Keratinocyte (primary cell): ENCODE measurements at regions not wholly inside any gene's neighbourhood (a gene's known extent, or its start where the extent isn't known, plus 50 kb on each side); places are given as distances from the start of the nearest gene placed in this dataset.
"Not testable (repeated sequence)": the region's sequence is repeated elsewhere in the genome, so short reads cannot be mapped to it uniquely, and the experiment has no call there.

Experiments
- DNase-seq: peaks from one replicate; pipeline ENCODE4 v3.0.0-alpha.2; 2011; ENCODE audit warnings: low read depth, missing footprints, low spot score
- FAIRE-seq: peaks from 2 replicates; lab custom pipeline; 2011; peaks lifted over from hg19 to GRCh38; lab: Jason Lieb, UNC
- H2AFZ ChIP-seq: 2 replicates; pipeline ENCODE4 v1.6.0; 2012; ENCODE audit warnings: low read length, control low read depth, inconsistent platforms; ENCODE audit not compliant: control insufficient read depth
- H3K27ac ChIP-seq: 2 replicates; pipeline ENCODE4 v1.5.1; 2011; ENCODE audit warnings: low read length; ENCODE audit not compliant: control insufficient read depth, insufficient read depth
- H3K27me3 ChIP-seq: 3 replicates; pipeline ENCODE4 v1.6.0; 2011; ENCODE audit warnings: low read length; ENCODE audit not compliant: control insufficient read depth, insufficient read depth; ENCODE audit errors: extremely low read depth
- H3K36me3 ChIP-seq, 2 experiments: 2 replicates in 1 of 2; 3 replicates in 1 of 2; pipeline ENCODE4 v1.5.1; 2011; ENCODE audit warnings: low read length in 2 of 2, mild to moderate bottlenecking in 1 of 2; ENCODE audit not compliant: control insufficient read depth in 2 of 2, insufficient read depth in 2 of 2; ENCODE audit errors: extremely low read depth in 1 of 2
- H3K4me1 ChIP-seq: 3 replicates; pipeline ENCODE4 v1.5.1; 2011; ENCODE audit warnings: low read length; ENCODE audit not compliant: control insufficient read depth, insufficient read depth; ENCODE audit errors: extremely low read depth
- H3K4me2 ChIP-seq: 3 replicates; pipeline ENCODE4 v1.6.0; 2011; ENCODE audit warnings: low read depth, low read length; ENCODE audit not compliant: control insufficient read depth, insufficient read depth; ENCODE audit errors: extremely low read depth
- H3K4me3 ChIP-seq, 3 experiments: fragments of 200-600 bp in 1 of 3; sonication (generic) in 1 of 3; 2 replicates in 2 of 3; 3 replicates in 1 of 3; pipeline ENCODE4 v1.5.1; 2011 to 2016; ENCODE audit warnings: low read length in 3 of 3, mild to moderate bottlenecking in 3 of 3, control low read depth in 2 of 3, inconsistent platforms in 1 of 3, low read depth in 1 of 3, mixed read lengths in 1 of 3, mixed run types in 1 of 3, moderate library complexity in 1 of 3; ENCODE audit not compliant: control insufficient read depth in 2 of 3, insufficient read depth in 2 of 3; ENCODE audit errors: extremely low read depth in 1 of 3
- H3K79me2 ChIP-seq: 2 replicates; pipeline ENCODE4 v1.6.0; 2012; ENCODE audit warnings: low read length; ENCODE audit not compliant: control insufficient read depth, insufficient read depth
- H3K9ac ChIP-seq: 3 replicates; pipeline ENCODE4 v1.6.0; 2011; ENCODE audit warnings: low read length; ENCODE audit not compliant: control insufficient read depth, insufficient read depth; ENCODE audit errors: extremely low read depth
- H3K9me1 ChIP-seq: 3 replicates; pipeline ENCODE4 v1.6.0; 2011; ENCODE audit warnings: low read length; ENCODE audit not compliant: control insufficient read depth, insufficient read depth; ENCODE audit errors: extremely low read depth
- H3K9me3 ChIP-seq: 2 replicates; pipeline ENCODE4 v1.5.1; 2012; ENCODE audit warnings: low read depth, low read length; ENCODE audit not compliant: control insufficient read depth
- H4K20me1 ChIP-seq: 3 replicates; pipeline ENCODE4 v1.6.0; 2011; ENCODE audit warnings: low read length; ENCODE audit not compliant: control insufficient read depth, insufficient read depth; ENCODE audit errors: extremely low read depth
- CTCF ChIP-seq, 3 experiments: IDR thresholded peaks in 1 of 3; conservative IDR thresholded peaks in 1 of 3; optimal IDR thresholded peaks in 1 of 3; 2 replicates in 2 of 3; 3 replicates in 1 of 3; pipeline versions ENCODE3 to v1.5.1; 2011; ENCODE audit warnings: low read length in 3 of 3, mild to moderate bottlenecking in 3 of 3, moderate library complexity in 2 of 3, control low read depth in 1 of 3, inconsistent platforms in 1 of 3; ENCODE audit not compliant: insufficient read depth in 2 of 3; ENCODE audit errors: extremely low read depth in 1 of 3
- EZH2 ChIP-seq: IDR thresholded peaks from one replicate; pipeline ENCODE4 v1.6.1; 2012; ENCODE audit warnings: inconsistent platforms, mild to moderate bottlenecking, low read length, moderate library complexity
- dilution Hi-C: fragments of 300-500 bp; cut with MboI; formaldehyde crosslinking; loops from one replicate; pipeline ENCODE4 v1.7.0; 2020; ENCODE audit warnings: low sequenced_read_pairs; ENCODE audit not compliant: extremely low pct_ligation_motif_present

GRCh38 chr3:86413645-86414044, 577.3 kb downstream of the VGLL3 start:
- H3K9me1 ChIP-seq, result no peaks in the 10 kb centered on the region
- FAIRE-seq, result no peak
- no peak overlapping the region for H3K4me3 ChIP-seq
- H3K9me3 ChIP-seq, result no peaks in the 10 kb centered on the region
- H3K9ac ChIP-seq, result no peak overlapping the region
- H3K27me3 ChIP-seq, result no peaks in the 10 kb centered on the region
- H2AFZ ChIP-seq, result no peak overlapping the region
- H3K4me2 ChIP-seq, result no peak overlapping the region
- dilution Hi-C loops, result no loop called here
- H4K20me1 ChIP-seq, result no peaks in the 10 kb centered on the region
- H3K27ac ChIP-seq, result no peak overlapping the region
- no peaks in the 10 kb centered on the region for H3K36me3 ChIP-seq
- no peaks in the 10 kb centered on the region for H3K4me1 ChIP-seq
- H3K79me2 ChIP-seq, result no peaks in the 10 kb centered on the region
- DNase-seq, result no peak
- TF ChIP-seq CTCF (optimal IDR thresholded peaks at IDR 0.05 in 1 of 3, IDR thresholded peaks at IDR 0.05 in 1 of 3, conservative IDR thresholded peaks at IDR 0.05 in 1 of 3; ENCODE audit: extremely low read depth in 1 of 3, insufficient read depth in 2 of 3, low read length in 3 of 3) (no peak), EZH2 (no peak)

- FAIRE-seq, result no peak
- H3K27ac ChIP-seq, result no peak overlapping the region
- DNase-seq, result no peak
- no peak overlapping the region for H2AFZ ChIP-seq
- H3K9me3 ChIP-seq, result no peaks in the 10 kb centered on the region
- H4K20me1 ChIP-seq, result no peaks in the 10 kb centered on the region
- H3K79me2 ChIP-seq, result no peaks in the 10 kb centered on the region
- no peak overlapping the region for H3K4me2 ChIP-seq
- H3K9ac ChIP-seq, result no peak overlapping the region
- H3K9me1 ChIP-seq, result no peaks in the 10 kb centered on the region
- dilution Hi-C loops, result no loop called here
- H3K27me3 ChIP-seq, result no peaks in the 10 kb centered on the region
- TF ChIP-seq EZH2 (no peak), CTCF (optimal IDR thresholded peaks at IDR 0.05 in 1 of 3, IDR thresholded peaks at IDR 0.05 in 1 of 3, conservative IDR thresholded peaks at IDR 0.05 in 1 of 3; ENCODE audit: extremely low read depth in 1 of 3, insufficient read depth in 2 of 3, low read length in 3 of 3) (no peak)
- no peaks in the 10 kb centered on the region for H3K36me3 ChIP-seq
- H3K4me3 ChIP-seq, result no peak overlapping the region
- H3K4me1 ChIP-seq, result no peaks in the 10 kb centered on the region
These were observed 580.4 kb downstream of the VGLL3 start for GRCh38 chr3:86410587-86410986.

- H3K27ac ChIP-seq, FAIRE-seq, H3K9ac ChIP-seq, H3K36me3 ChIP-seq, H3K4me3 ChIP-seq, H3K4me2 ChIP-seq, dilution Hi-C loops, H4K20me1 ChIP-seq, H2AFZ ChIP-seq, H3K79me2 ChIP-seq, H3K9me3 ChIP-seq, H3K9me1 ChIP-seq, DNase-seq, H3K4me1 ChIP-seq, H3K27me3 ChIP-seq: not testable (repeated sequence)
These were observed 601.2 kb downstream of the VGLL3 start for GRCh38 chr3:86389759-86390158.
